NT2/D1 (cell line): ENCODE measurements at regions not wholly inside any gene's neighbourhood (a gene's known extent, or its start where the extent isn't known, plus 50 kb on each side); places are given as distances from the start of the nearest gene placed in this dataset.

ENCODE experiments used
- SUZ12 ChIP-seq: IDR thresholded peaks from 2 replicates; pipeline ENCODE4 v1.6.1; 2011; ENCODE audit not compliant: insufficient read length, insufficient read depth; ENCODE audit errors: extremely low read depth
- YY1 ChIP-seq: IDR thresholded peaks from 2 replicates; pipeline ENCODE4 v1.6.1; 2011; ENCODE audit not compliant: insufficient read length, insufficient read depth

DNA sequence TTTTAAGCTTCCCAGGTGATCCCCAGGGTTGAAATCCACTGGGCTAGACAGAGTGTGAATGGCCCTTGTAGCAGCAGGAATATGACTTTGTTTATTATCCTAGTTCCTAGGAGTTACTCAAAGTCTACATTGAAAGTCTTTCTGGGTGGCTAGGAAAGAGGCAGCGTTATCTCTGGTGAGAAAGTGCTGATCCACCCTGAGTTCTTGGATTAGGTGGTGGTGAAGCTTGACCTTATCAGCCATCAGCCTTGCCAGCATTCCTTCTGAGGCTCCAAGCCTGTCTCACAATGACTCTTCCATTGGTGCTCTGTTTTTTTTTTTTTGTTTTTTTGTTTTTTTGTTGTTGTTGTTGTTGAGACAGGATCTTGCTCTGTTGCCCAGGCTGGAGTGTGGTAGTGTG, 83.1 kb upstream of the CLCN4 start:
- TF ChIP-seq YY1 (no peak), SUZ12 (no peak)
